ENCODE measurements at regions not wholly inside any gene's neighbourhood (a gene's known extent, or its start where the extent isn't known, plus 50 kb on each side); places are given as distances from the start of the nearest gene placed in this dataset.

DNA sequence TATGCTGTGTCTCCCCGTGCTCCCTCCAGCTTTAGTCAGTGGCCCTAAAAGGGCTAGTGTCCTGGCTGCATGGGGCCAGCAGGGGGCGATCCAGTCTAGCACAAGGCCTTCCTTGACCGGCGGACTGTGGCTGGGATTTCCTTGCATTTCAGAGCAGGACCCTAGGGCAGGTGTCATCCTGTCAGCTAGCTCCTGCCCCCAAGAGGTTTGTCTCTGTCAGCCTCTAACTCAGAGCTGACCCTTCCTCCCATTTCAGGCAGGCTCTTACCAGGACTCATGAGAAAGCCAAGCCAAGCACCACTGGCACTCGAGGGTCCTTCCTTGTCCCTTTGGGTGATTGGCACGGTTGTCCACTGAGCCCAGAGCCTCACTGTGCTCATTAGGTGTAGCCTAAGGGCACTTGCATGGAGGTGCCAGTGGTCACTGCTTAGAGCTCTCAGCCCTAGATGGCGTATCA, 140.3 kb downstream of the RPIA start:
- peak; percentile 89 for DNase-seq (ENCODE audit: low spot score)

DNA sequence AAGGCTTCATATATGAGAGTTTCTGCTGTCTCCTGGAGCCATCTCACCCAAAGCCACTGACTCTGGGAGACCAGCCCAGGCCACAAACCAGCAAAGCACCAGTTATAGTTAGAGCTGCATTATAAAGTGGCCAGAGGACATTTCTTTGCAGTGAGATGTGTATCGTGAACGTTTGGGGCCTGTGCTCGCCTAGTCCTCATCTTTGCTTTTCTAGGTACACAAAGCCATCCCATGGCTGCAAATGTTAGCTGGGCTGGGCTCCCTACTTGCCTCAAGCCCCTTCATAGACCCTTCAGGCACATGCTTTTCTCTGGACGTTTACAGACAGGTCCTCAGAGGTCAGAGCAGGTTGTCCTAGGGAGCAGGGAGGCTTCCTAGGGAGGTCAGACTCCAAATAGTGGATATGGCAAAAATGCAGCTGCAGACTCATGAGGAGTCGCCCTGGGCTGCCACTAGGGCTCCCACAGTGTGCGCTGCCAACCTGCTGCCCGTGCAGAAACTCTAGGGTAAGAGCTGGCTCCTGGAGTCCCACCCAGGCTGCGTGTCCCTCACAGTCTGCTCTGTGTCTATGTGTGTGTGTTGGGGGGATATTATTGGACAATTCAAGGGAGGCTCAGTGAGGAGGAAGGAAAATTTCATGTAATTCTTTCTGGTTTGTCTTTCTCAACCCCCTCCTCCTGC, 141.0 kb downstream of the RPIA start:
- DNase-seq (ENCODE audit: low spot score): peak; percentile 20
- intact Hi-C loops (cut with DNase I): no loop called here

More for the DNA sequence above, 140.3 kb downstream of the RPIA start:
- intact Hi-C loops (cut with DNase I): no loop called here

DNA sequence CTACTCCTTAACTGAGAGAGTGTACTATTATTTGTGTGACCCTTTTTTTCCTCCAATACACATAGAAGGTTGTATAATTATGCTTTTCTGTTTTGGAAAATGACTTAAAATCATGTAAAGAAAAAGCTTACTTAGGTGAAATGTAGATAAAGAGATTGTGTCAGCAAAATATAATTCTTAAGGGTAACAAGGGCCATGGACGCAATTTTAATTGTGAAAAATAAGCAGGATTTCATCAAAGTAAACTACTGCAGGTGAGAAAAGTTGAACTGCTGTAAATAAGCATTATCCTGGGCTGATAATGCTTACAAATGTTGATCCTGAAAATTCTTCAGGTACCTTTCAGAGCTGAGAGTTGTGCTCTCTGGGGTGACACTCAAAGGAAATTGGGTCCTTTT, 141.5 kb downstream of the RPIA start:
- intact Hi-C loops (cut with DNase I): no loop called here
- DNase-seq (ENCODE audit: low spot score): no peak

DNA sequence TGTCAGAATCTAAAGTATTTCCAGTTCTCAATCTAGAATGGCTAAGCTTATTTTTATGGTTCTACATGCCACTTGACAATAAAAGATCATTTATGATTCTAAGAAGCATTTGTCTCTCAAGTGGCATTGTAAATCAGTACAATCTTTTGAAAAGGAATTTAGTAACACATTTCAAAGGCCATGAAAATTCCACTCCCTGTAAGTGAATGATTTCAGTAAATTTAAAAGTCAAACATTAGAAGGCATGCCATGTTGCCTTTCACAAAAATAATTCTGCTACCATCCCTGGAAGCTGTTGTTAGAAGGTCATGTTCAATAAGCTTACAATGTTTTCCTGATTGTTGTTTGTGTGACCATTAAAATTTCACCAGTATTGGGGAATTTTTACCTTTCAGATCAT, 142.9 kb downstream of the RPIA start:
- no peak for DNase-seq (ENCODE audit: low spot score)
- intact Hi-C loops (cut with DNase I): no loop called here

DNA sequence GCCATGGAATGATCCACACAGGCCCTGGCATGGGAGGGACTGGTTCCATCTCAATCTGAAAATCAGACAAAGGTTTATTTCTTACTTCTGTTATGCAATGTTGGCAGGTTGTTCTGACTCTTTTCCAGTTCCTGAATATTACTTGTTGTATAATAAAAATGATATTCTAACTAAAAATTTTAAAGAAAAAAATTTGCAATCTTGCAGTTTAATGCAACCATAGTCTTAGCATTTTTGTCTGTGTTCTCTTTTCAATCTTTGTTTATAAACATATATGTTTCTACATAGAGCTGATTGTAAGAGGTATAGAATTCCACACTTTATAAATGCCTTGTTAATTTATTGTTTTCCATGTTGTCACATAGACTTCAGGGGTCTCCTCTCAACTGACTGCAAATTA, 143.4 kb downstream of the RPIA start:
- intact Hi-C loops (cut with DNase I): no loop called here
- no peak for DNase-seq (ENCODE audit: low spot score)

DNA sequence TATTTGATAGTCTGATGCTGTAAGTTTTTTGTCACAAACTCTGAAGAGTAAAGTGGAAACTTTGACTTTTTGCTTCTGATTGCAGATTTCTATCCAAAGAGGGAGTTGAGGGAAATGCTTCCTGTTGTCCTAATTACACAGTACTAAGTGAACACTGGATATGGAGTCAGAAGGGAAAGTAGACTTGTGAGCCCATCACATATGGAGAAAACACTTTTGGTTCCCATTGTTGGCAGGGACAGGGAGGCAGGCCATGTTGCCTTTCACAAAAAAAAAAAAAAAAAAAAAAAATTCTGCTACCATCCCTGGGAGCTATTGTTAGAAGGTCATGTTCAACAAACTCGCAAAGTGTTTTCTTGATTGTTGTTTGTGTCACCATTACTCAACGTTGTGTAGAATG, 144.3 kb downstream of the RPIA start:
- intact Hi-C loops (cut with DNase I): no loop called here
- no peak for DNase-seq (ENCODE audit: low spot score)

DNA sequence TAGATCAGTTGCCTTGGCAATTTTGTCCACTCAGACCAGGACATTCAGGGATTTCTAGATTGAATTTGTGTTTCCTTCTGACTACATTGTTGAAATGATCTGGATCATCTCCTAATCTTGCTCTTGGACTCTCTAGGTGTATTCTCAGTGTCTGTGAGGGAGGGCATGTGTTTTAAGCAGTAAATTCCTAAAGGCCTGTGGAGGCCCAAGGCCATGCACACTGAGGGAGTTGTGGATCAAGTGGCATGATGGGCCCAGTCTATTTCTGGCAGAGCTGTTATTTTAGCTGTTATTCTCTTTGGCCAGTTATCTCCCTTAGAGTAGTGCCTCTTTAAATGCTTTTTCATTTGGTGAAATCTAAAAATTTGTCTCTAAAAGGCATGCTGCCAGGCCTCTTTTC, 144.9 kb downstream of the RPIA start:
- intact Hi-C loops (cut with DNase I): no loop called here
- DNase-seq (ENCODE audit: low spot score): no peak

DNA sequence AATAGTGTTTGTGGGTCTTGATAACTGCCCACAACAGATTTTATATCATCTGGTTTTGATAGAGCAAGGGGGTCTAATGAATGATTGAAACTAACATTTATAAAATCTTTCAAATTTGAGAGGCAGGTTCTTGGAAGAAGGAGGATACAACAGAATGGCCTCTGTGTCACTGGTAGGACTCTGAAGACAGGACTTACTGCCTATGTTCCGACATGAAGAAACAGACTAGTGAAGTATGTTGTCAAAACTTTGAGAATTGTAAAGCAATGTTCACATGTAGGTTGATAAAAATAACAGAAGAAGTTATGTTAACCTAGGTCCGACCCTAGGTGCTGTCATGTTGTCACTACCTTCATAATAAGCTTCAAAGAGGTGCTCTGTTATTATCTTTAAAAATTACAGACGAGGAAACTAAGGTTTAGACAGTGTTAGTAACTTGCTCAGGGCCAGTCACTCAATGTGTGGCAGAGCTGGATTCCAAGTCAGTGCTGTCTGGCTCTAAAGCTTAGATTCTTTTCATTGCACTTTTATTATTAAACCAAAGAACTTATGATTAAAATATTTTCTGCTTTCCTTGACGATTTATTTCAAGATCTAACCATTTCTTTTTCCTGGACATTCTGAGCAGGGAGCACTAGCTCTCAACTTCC, 146.2 kb downstream of the RPIA start:
- no peak for DNase-seq (ENCODE audit: low spot score)
- intact Hi-C loops (cut with DNase I): no loop called here

DNA sequence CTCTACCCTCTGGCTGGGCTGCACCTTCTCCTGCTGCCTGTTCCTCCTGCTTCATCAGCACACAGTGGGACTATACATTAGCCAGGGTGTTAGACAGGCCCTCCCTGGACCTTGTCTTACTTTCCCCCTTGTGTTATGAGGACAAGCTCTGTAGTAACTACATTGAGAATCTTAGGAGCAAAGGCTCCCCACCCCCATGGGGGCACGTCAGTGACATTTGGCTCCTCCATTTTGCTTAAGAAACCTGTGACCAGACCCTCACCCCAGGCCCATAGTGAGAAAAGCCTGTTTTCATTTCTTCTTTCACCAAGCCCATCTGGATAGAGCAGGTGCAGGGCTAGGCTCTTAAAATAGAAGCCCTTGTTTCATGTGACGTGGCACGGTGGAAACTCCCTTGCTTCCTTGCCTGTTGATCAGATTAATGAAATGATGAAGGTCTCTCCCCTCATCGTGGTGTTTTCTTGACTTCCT, 146.7 kb downstream of the RPIA start:
- intact Hi-C loops (cut with DNase I): no loop called here
- no peak for DNase-seq (ENCODE audit: low spot score)

DNA sequence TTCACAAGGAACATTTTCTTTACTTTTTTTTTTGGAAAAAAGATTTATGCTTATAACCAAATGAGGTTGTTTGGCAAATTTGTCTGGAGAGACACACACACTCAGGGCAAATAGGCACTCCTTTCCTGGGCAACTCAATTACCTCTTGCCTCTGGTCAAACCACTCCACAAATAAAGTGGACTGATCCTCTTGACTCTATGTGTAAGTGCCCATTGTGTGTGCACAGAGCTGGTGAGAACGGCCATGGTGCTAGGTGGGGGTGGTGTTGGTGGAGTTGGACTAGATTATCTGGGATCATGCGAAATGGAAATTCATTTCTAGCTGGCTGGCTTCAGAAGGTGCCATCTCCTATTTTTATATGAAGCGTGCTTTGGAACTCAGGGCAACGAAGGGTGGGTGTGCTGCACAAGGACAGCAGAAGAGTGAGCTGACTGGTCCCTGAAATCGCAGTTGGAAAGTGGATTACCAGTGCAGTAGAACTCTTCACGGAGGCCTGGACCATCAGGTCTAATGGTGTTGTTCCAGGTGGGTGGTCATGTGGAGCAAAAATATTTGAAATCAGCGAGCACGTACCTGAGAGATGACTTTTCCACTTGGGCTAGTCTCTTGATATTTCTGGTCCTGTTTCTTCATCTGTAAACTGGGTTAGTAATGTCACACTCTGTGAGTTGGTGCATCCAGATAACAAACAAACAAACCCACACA, 149.9 kb downstream of the RPIA start:
- no peak for DNase-seq (ENCODE audit: low spot score)
- intact Hi-C loops (cut with DNase I): no loop called here

DNA sequence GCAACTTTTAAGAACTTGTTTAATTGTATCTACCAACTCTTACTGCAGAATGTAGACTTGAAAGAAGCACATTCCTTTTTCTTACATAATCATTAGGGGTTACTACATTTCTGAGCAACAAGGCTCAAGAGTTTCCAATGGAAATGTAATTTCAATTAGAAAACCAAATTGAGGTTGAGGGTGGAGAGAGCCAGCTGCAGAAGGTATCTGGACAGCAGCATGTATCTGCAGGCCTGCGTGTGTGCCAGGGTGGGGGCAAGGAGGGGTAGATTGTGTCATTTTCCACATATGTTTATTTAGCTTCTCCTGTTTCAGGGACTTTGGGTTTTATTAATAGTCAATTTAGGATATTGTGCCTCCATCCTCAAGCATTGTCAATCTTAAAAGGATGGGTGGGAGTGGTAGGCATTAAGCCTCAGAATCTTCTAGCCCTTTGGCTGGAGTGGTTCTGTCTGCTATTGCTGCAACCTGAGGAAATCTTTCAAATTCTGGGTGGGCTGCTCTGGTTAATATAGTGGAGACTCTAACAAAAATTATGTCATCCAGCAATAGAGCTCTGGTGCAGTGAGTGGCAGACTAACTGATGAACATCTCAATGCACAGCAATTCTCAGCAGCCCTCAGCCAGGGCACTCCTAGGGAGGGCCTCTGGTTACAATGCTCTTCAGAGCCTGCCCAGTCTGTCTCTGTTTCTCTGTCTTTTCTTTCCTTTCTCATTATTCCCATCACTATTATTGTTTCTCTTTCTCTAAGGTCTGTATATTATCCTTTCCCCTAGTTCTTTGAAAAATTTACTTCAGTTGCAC, 151.4 kb downstream of the RPIA start:
- intact Hi-C loops (cut with DNase I): no loop called here
- no peak for DNase-seq (ENCODE audit: low spot score)

DNA sequence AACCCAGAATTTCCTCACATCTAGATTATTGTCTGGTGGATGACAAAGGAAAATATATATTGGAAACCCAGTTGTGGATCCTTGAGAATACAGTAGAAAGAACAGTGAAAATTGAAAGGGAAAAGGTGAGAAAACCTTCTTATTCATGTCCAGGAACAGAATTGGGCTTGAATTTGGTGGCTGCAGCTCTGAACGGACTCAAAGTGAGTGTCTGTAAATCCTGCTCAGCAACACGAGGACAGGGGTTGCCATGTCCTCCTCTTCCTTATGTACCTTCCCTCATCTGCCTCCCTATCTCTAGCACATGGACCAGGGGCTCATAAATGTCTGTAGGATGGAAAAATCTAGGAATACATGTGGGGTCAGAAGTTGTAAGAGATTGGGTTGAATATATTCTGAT, 152.2 kb downstream of the RPIA start:
- DNase-seq (ENCODE audit: low spot score): no peak
- intact Hi-C loops (cut with DNase I): no loop called here

DNA sequence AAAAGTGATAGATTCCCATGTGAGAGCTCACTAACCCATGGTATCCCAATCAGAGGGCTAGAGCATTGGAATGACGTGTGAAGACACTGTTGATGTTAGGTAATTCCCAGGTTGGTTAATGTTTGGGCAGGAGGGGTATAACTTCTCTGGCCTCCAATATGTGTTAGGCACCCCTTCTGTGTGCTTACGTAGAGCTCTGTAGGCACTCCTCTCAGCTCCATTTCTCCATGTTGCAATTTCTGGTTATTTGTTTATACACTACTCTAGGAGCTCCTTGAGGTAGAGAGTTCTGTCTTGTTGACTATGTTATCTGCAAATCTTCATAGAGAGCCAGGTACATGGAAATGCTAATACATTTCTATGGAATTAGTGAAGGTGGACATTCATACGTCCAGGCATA, 153.5 kb downstream of the RPIA start:
- intact Hi-C loops (cut with DNase I): no loop called here
- no peak for DNase-seq (ENCODE audit: low spot score)

DNA sequence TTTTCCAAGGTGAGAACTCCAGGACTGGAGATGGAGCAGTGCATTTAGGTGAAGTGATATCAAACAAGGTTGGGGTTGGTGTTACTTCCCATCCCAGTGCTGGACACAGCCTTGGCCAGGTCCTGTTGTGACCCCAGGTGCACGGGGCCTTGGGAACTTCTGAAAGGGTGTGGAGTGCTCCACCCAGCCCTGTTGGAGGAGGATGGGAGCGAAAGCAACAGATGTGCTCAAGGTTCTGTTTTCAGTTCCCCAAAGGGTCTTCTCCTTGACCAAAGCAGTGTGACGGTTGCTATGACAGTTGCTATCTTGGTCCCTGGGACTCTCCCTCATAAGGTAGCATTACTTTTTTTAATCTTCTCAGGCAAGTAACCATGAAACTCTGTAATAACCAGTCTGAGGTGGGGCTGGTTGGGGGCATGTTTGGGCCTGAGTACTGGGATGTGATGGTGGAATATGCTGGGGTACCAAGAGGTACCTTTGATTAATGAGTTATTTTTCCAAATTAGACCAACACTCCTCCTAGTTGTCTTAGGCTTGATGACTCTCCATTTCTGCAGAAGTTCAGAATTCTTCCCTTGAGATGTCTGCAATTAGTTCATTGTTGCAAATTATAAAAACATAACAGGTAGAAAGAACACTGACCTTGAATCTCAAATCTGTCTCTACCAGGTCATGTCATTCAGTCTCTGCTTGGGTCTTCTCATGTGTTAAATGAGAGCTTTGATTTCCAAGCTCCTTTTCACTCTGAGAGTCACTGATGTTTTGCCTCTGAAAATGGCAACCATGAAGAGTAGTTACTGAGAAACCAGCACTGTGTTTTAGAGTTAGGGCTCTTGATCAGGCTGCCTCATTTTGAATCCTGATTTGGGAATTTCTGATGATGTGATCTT, 154.5 kb downstream of the RPIA start:
- intact Hi-C loops (cut with DNase I): no loop called here
- DNase-seq (ENCODE audit: low spot score): no peak

DNA sequence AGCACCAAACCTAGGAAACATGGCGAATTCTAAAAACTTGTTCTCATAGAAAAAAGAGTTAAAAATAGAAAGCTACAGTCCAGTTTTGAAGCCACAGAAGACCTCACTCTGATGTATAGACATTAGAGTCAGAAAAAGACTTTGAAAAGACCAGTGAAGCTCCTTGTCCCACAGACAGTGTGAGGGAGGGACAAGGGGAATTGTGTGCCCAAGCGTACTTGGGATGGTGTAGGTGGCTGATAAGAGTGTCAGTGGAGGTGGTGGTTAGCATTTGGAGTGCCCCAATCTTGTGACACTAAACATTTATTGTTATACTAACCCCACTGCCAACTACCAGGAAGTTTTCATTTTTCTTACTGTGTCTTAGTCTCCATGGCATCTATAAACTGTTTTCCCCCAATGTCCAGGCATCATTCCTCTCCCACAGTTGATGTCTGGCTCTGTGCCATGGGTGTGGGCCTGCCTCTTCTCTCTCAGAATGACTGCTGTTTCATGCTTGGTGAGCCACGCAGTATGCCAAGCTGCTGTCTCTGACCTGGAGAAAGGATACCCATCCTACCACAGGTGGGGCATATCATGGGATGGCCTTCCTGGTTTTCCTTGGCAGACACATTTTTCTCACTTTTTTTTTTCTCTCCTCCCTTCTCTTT, 161.4 kb downstream of the RPIA start:
- intact Hi-C loops (cut with DNase I): no loop called here
- no peak for DNase-seq (ENCODE audit: low spot score)

DNA sequence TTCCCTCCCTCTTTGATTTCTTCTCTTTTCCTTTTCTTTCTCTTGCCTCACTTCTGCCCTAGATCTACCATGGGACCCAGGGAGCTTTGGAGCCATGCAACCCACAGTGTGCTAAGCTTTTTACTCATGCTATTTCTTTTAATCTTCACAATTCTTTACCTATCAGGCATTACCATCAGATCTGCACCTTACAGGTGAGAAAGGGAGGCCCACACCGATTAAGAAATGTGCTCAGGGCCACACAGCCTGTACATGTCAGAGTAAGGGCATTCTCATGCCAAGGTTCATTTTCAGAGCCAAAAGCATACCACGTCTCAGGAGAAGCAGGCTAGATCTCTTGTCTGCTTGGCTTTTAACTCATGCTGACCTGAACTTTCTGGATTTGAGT, 161.9 kb downstream of the RPIA start:
- no peak for DNase-seq (ENCODE audit: low spot score)
- intact Hi-C loops (cut with DNase I): no loop called here

DNA sequence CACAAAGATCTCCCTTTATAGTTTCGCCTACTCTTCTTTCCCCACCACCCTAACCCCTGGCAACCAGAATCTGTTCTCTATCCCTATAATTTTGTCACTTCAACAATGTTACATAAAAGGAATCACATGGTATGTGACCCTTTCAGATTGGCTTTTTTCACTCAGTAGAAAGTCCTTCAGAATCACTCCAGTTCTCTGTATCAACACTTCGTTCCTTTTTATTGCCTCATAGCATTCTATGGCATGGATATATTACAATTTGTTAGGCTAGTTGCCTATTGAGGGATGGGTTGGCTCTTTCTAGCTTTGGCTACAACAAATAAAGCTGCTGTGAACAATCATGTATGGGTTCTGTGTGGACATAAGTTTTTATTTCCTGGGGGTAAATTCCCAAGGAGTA, 163.1 kb downstream of the RPIA start:
- DNase-seq (ENCODE audit: low spot score): no peak
- intact Hi-C loops (cut with DNase I): no loop called here

DNA sequence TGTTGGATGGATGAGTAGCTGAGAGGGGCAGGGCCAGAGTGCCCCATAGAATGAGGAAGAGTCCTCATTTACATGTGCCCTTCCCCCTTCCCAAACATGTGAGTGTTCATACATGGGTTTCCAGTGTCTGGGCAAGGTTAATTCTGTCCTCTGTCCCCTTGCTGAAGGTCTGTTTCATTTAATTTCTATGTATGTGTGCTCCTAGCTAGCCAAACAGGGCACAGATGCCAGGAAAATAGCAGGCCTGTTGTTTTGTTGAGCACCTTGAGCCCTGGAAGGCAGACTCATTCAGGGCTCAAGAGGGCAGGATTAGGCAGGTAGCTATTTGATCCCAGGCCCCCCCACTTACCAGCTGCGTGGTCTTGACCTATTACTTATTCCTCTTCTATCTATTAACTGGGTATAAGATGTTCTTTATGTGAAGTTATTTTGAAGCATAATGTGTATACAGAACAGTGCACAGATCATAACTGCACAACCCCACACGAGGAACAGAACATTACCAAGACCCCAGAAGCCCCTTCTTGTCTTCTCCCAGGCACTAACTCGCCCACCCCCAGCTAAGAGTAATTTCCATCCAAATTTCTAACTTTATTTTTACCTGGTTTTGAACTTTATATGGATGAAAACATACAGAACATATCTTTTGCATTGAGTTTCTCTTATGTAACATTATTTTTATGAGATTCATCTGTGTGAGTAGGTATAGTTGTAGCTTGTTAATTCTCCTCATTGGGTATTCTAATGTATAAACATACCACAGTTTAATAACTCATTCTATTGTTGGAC, 164.3 kb downstream of the RPIA start:
- no peak for DNase-seq (ENCODE audit: low spot score)
- intact Hi-C loops (cut with DNase I): no loop called here

Data from posterior vena cava (tissue), 2 donors.